Immature natural killer cell (primary cell): ENCODE measurements at regions not wholly inside any gene's neighbourhood (a gene's known extent, or its start where the extent isn't known, plus 50 kb on each side); places are given as distances from the start of the nearest gene placed in this dataset.

Experiments used
- DNase-seq, 3 donors: peaks; one replicate each; pipeline ENCODE4 v3.0.0; 2022; ENCODE audit warnings: mixed read lengths in 1 of 3
- H3K27ac Mint-ChIP-seq, 6 donors: one replicate each; pipeline ENCODE4 v1.8.0; 2020; ENCODE audit warnings: mixed read lengths in 6 of 6, mild to moderate bottlenecking in 5 of 6, inconsistent platforms in 4 of 6, moderate library complexity in 3 of 6
- H3K27me3 Mint-ChIP-seq, 3 donors: one replicate each; pipeline ENCODE4 v1.8.0; 2020 to 2021; ENCODE audit warnings: low read depth in 3 of 3, mild to moderate bottlenecking in 3 of 3, mixed read lengths in 3 of 3, moderate library complexity in 3 of 3, inconsistent platforms in 1 of 3
- H3K36me3 Mint-ChIP-seq, 3 donors: one replicate each; pipeline ENCODE4 v1.8.0; 2020; ENCODE audit warnings: mixed read lengths in 3 of 3, inconsistent platforms in 2 of 3, mild to moderate bottlenecking in 2 of 3
- H3K4me1 Mint-ChIP-seq, 2 donors: one replicate each; pipeline ENCODE4 v1.8.0; 2020; ENCODE audit warnings: inconsistent platforms in 2 of 2, mild to moderate bottlenecking in 2 of 2, mixed read lengths in 2 of 2, moderate library complexity in 1 of 2
- H3K4me3 Mint-ChIP-seq, 5 donors: one replicate each; pipeline ENCODE4 v1.8.0; 2020; ENCODE audit warnings: mild to moderate bottlenecking in 5 of 5, mixed read lengths in 5 of 5, inconsistent platforms in 3 of 5, moderate library complexity in 3 of 5
- H3K9me3 Mint-ChIP-seq, 6 donors: one replicate each; pipeline ENCODE4 v1.8.0; 2020; ENCODE audit warnings: mild to moderate bottlenecking in 6 of 6, mixed read lengths in 6 of 6, inconsistent platforms in 4 of 6, moderate library complexity in 3 of 6

- no peak for DNase-seq
- Mint-ChIP-seq H3K4me1 (no peaks in the 10 kb centered on the region), H3K4me3 (no peak overlapping the region), H3K36me3 (no peaks in the 10 kb centered on the region), H3K9me3 (peaks cover 0 to 1% (median 0%) of the 10 kb centered on the region in 6 donors), H3K27ac (no peak overlapping the region), H3K27me3 (peaks cover 2 to 6% (median 5%) of the 10 kb centered on the region in 3 donors)
Measured at GRCh38 chr4:128468123-128468989, 180.7 kb upstream of the PGRMC2 start.

- H3K27ac Mint-ChIP-seq, result no peak overlapping the region
- H3K27me3 Mint-ChIP-seq, result peaks cover 0 to 2% (median 2%) of the 10 kb centered on the region in 3 donors
- no peaks in the 10 kb centered on the region for H3K4me1 Mint-ChIP-seq
- H3K4me3 Mint-ChIP-seq, result no peak overlapping the region
- no peaks in the 10 kb centered on the region for H3K36me3 Mint-ChIP-seq
- DNase-seq, result no peak
- H3K9me3 Mint-ChIP-seq, result peaks cover 0 to 1% (median 0%) of the 10 kb centered on the region in 6 donors
Measured at GRCh38 chr4:128465523-128465922, 177.9 kb upstream of the PGRMC2 start.

GRCh38 chr4:128463006-128463405 lies 175.4 kb upstream of the PGRMC2 start:
- H3K27ac Mint-ChIP-seq, result no peak overlapping the region
- DNase-seq, result no peak
- no peaks in the 10 kb centered on the region for H3K4me1 Mint-ChIP-seq
- no peak overlapping the region for H3K4me3 Mint-ChIP-seq
- peaks cover 0 to 2% (median 2%) of the 10 kb centered on the region in 3 donors for H3K27me3 Mint-ChIP-seq
- H3K9me3 Mint-ChIP-seq, result peaks cover 0 to 1% (median 0%) of the 10 kb centered on the region in 6 donors
- H3K36me3 Mint-ChIP-seq, result no peaks in the 10 kb centered on the region

- Mint-ChIP-seq H3K27ac (no peak overlapping the region), H3K9me3 (peaks cover 0 to 1% (median 0%) of the 10 kb centered on the region in 6 donors), H3K36me3 (no peaks in the 10 kb centered on the region), H3K4me1 (no peaks in the 10 kb centered on the region), H3K27me3 (peaks cover 0 to 2% (median 2%) of the 10 kb centered on the region in 3 donors), H3K4me3 (no peak overlapping the region)
- DNase-seq, result no peak
Measured at GRCh38 chr4:128462103-128462783, 174.6 kb upstream of the PGRMC2 start.

GRCh38 chr4:128461291-128462102 lies 173.9 kb upstream of the PGRMC2 start:
- H3K36me3 Mint-ChIP-seq, result no peaks in the 10 kb centered on the region
- H3K27me3 Mint-ChIP-seq, result peaks cover 0 to 2% (median 2%) of the 10 kb centered on the region in 3 donors
- no peak for DNase-seq
- no peak overlapping the region for H3K27ac Mint-ChIP-seq
- peaks cover 0 to 1% (median 0%) of the 10 kb centered on the region in 6 donors for H3K9me3 Mint-ChIP-seq
- no peaks in the 10 kb centered on the region for H3K4me1 Mint-ChIP-seq
- H3K4me3 Mint-ChIP-seq, result no peak overlapping the region

- DNase-seq, result no peak
- Mint-ChIP-seq H3K9me3 (peaks cover 0 to 1% (median 0%) of the 10 kb centered on the region in 6 donors), H3K36me3 (no peaks in the 10 kb centered on the region), H3K27ac (no peak overlapping the region), H3K4me1 (no peaks in the 10 kb centered on the region), H3K27me3 (peaks cover 0 to 2% (median 2%) of the 10 kb centered on the region in 3 donors), H3K4me3 (no peak overlapping the region)
Measured at GRCh38 chr4:128459547-128459946, 171.9 kb upstream of the PGRMC2 start.

- Mint-ChIP-seq H3K36me3 (no peaks in the 10 kb centered on the region), H3K4me3 (no peak overlapping the region), H3K4me1 (peaks cover 0 to 3% of the 10 kb centered on the region in 2 donors), H3K9me3 (no peaks in the 10 kb centered on the region), H3K27ac (no peak overlapping the region), H3K27me3 (peaks cover 0 to 2% (median 0%) of the 10 kb centered on the region in 3 donors)
- DNase-seq, result no peak
Measured at GRCh38 chr4:128458816-128459215, 171.2 kb upstream of the PGRMC2 start.

GRCh38 chr4:128457726-128458125 lies 170.1 kb upstream of the PGRMC2 start:
- no peaks in the 10 kb centered on the region for H3K9me3 Mint-ChIP-seq
- peaks cover 0 to 4% of the 10 kb centered on the region in 2 donors for H3K4me1 Mint-ChIP-seq
- no peak overlapping the region for H3K4me3 Mint-ChIP-seq
- H3K36me3 Mint-ChIP-seq, result no peaks in the 10 kb centered on the region
- DNase-seq, result no peak
- H3K27me3 Mint-ChIP-seq, result peaks cover 0 to 2% (median 0%) of the 10 kb centered on the region in 3 donors
- H3K27ac Mint-ChIP-seq, result no peak overlapping the region

- peaks cover 0 to 2% (median 2%) of the 10 kb centered on the region in 3 donors for H3K27me3 Mint-ChIP-seq
- H3K9me3 Mint-ChIP-seq, result no peaks in the 10 kb centered on the region
Measured at GRCh38 chr4:128456171-128456570, 168.6 kb upstream of the PGRMC2 start.

GRCh38 chr4:128455480-128455879 lies 167.9 kb upstream of the PGRMC2 start:
- DNase-seq, result no peak
- no peak overlapping the region for H3K4me3 Mint-ChIP-seq
- peaks cover 0 to 4% of the 10 kb centered on the region in 2 donors for H3K4me1 Mint-ChIP-seq
- peaks cover 0 to 3% (median 2%) of the 10 kb centered on the region in 3 donors for H3K27me3 Mint-ChIP-seq
- H3K9me3 Mint-ChIP-seq, result no peaks in the 10 kb centered on the region
- no peaks in the 10 kb centered on the region for H3K36me3 Mint-ChIP-seq
- no peak overlapping the region for H3K27ac Mint-ChIP-seq

More at GRCh38 chr4:128456171-128456570, 168.6 kb upstream of the PGRMC2 start:
- no peaks in the 10 kb centered on the region for H3K36me3 Mint-ChIP-seq
- peaks cover 0 to 4% of the 10 kb centered on the region in 2 donors for H3K4me1 Mint-ChIP-seq
- no peak overlapping the region for H3K4me3 Mint-ChIP-seq
- no peak overlapping the region for H3K27ac Mint-ChIP-seq
- DNase-seq, result no peak

GRCh38 chr4:128454881-128455280 lies 167.3 kb upstream of the PGRMC2 start:
- no peak overlapping the region for H3K27ac Mint-ChIP-seq
- DNase-seq, result no peak
- H3K4me1 Mint-ChIP-seq, result peaks cover 0 to 4% of the 10 kb centered on the region in 2 donors
- no peaks in the 10 kb centered on the region for H3K36me3 Mint-ChIP-seq
- H3K4me3 Mint-ChIP-seq, result no peak overlapping the region
- peaks cover 0 to 3% (median 2%) of the 10 kb centered on the region in 3 donors for H3K27me3 Mint-ChIP-seq
- no peaks in the 10 kb centered on the region for H3K9me3 Mint-ChIP-seq

GRCh38 chr4:128454281-128454871 lies 166.8 kb upstream of the PGRMC2 start:
- Mint-ChIP-seq H3K9me3 (no peaks in the 10 kb centered on the region), H3K27ac (no peak overlapping the region), H3K36me3 (no peaks in the 10 kb centered on the region), H3K4me1 (peaks cover 0 to 4% of the 10 kb centered on the region in 2 donors), H3K4me3 (no peak overlapping the region), H3K27me3 (peaks cover 0 to 3% (median 2%) of the 10 kb centered on the region in 3 donors)
- DNase-seq, result peak; percentile 12 to 45 (median 13)

GRCh38 chr4:128452415-128452814 lies 164.8 kb upstream of the PGRMC2 start:
- peaks cover 0 to 4% of the 10 kb centered on the region in 2 donors for H3K4me1 Mint-ChIP-seq
- no peaks in the 10 kb centered on the region for H3K9me3 Mint-ChIP-seq
- DNase-seq, result no peak
- H3K36me3 Mint-ChIP-seq, result no peaks in the 10 kb centered on the region
- no peak overlapping the region for H3K27ac Mint-ChIP-seq
- H3K27me3 Mint-ChIP-seq, result peaks cover 0 to 3% (median 2%) of the 10 kb centered on the region in 3 donors
- H3K4me3 Mint-ChIP-seq, result no peak overlapping the region
